H9 (cell line): ENCODE measurements at regions not wholly inside any gene's neighbourhood (a gene's known extent, or its start where the extent isn't known, plus 50 kb on each side); places are given as distances from the start of the nearest gene placed in this dataset.
A peak's percentile ranks its signal among the peaks of the same experiment; 100 is the strongest.

Experiments
- DNase-seq: peaks from one replicate; pipeline ENCODE4 v3.0.0-alpha.2; 2017
- H2AFZ ChIP-seq: one replicate; pipeline ENCODE4 v1.6.1; 2013; ENCODE audit warnings: mild to moderate bottlenecking, low read length, control low read depth, moderate library complexity
- H2AK5ac ChIP-seq: 2 replicates; pipeline ENCODE4 v1.6.1; 2013; ENCODE audit warnings: low read length, control low read depth, mixed read lengths; ENCODE audit not compliant: insufficient read length
- H2BK120ac ChIP-seq: one replicate; pipeline ENCODE4 v1.6.1; 2013; ENCODE audit warnings: low read depth, mild to moderate bottlenecking, low read length, control low read depth, inconsistent platforms; ENCODE audit not compliant: poor library complexity, severe bottlenecking
- H2BK12ac ChIP-seq: 2 replicates; pipeline ENCODE4 v1.6.1; 2013; ENCODE audit warnings: low read length, control low read depth, mixed read lengths, low read depth; ENCODE audit not compliant: insufficient read length
- H2BK15ac ChIP-seq: 2 replicates; pipeline ENCODE4 v1.6.1; 2013; ENCODE audit warnings: low read depth, low read length, control low read depth
- H2BK20ac ChIP-seq: one replicate; pipeline ENCODE4 v1.6.1; 2013; ENCODE audit warnings: low read depth, mild to moderate bottlenecking, low read length, control low read depth, inconsistent platforms; ENCODE audit not compliant: poor library complexity, severe bottlenecking
- H2BK5ac ChIP-seq: 2 replicates; pipeline ENCODE4 v1.6.1; 2013; ENCODE audit warnings: low read length, control low read depth, mixed read lengths; ENCODE audit not compliant: insufficient read length
- H3K14ac ChIP-seq: 2 replicates; pipeline ENCODE4 v1.6.1; 2013; ENCODE audit warnings: low read length, control low read depth; ENCODE audit not compliant: insufficient read depth
- H3K18ac ChIP-seq: 2 replicates; pipeline ENCODE4 v1.6.1; 2013; ENCODE audit warnings: low read depth, mild to moderate bottlenecking, mixed read lengths, low read length, control low read depth; ENCODE audit not compliant: insufficient read length
- H3K23ac ChIP-seq: 2 replicates; pipeline ENCODE4 v1.6.1; 2013; ENCODE audit warnings: low read length, control low read depth, mixed read lengths, low read depth; ENCODE audit not compliant: insufficient read length
- H3K23me2 ChIP-seq: 2 replicates; pipeline ENCODE4 v1.6.1; 2013; ENCODE audit warnings: low read depth, mild to moderate bottlenecking, mixed read lengths, low read length, control low read depth; ENCODE audit not compliant: insufficient read length, poor library complexity, severe bottlenecking
- H3K27ac ChIP-seq: 2 replicates; pipeline ENCODE4 v1.5.1; 2013; ENCODE audit warnings: low read length, control low read depth, mixed read lengths, low read depth; ENCODE audit not compliant: insufficient read length
- H3K27me3 ChIP-seq: 2 replicates; pipeline ENCODE4 v1.6.1; 2013; ENCODE audit warnings: low read length, control low read depth, inconsistent platforms; ENCODE audit not compliant: insufficient read depth
- H3K4ac ChIP-seq: 2 replicates; pipeline ENCODE4 v1.6.1; 2013; ENCODE audit warnings: low read depth, mild to moderate bottlenecking, control low read depth, inconsistent platforms, low read length, moderate library complexity
- H3K4me1 ChIP-seq: 2 replicates; pipeline ENCODE4 v1.6.1; 2013; ENCODE audit warnings: low read length, control low read depth, inconsistent platforms; ENCODE audit not compliant: insufficient read depth
- H3K4me2 ChIP-seq: 2 replicates; pipeline ENCODE4 v1.6.1; 2013; ENCODE audit warnings: low read length, control low read depth, mixed read lengths; ENCODE audit not compliant: insufficient read length, insufficient read depth
- H3K56ac ChIP-seq: 2 replicates; pipeline ENCODE4 v1.6.1; 2013; ENCODE audit warnings: low read depth, mild to moderate bottlenecking, mixed read lengths, low read length, control low read depth; ENCODE audit not compliant: insufficient read length
- H3K79me1 ChIP-seq: 2 replicates; pipeline ENCODE4 v1.6.1; 2013; ENCODE audit warnings: low read depth, mild to moderate bottlenecking, moderate library complexity, low read length, control low read depth, inconsistent platforms; ENCODE audit not compliant: insufficient read depth, poor library complexity, severe bottlenecking
- H3K79me2 ChIP-seq: 2 replicates; pipeline ENCODE4 v1.6.1; 2013; ENCODE audit warnings: low read length, control low read depth, inconsistent platforms; ENCODE audit not compliant: insufficient read depth
- H3K9ac ChIP-seq: 2 replicates; pipeline ENCODE4 v1.6.1; 2013; ENCODE audit warnings: low read length, control low read depth, mixed read lengths; ENCODE audit not compliant: insufficient read length; ENCODE audit errors: extremely low read depth
- H3K9me3 ChIP-seq: one replicate; pipeline ENCODE4 v1.6.1; 2013; ENCODE audit warnings: low read depth, low read length, inconsistent platforms; ENCODE audit not compliant: control insufficient read depth
- H3T11ph ChIP-seq: one replicate; pipeline ENCODE4 v1.6.1; 2013; ENCODE audit warnings: mild to moderate bottlenecking, low read length, control low read depth, inconsistent platforms
- H4K20me1 ChIP-seq: one replicate; pipeline ENCODE4 v1.6.1; 2013; ENCODE audit not compliant: control insufficient read depth, insufficient read length, insufficient read depth
- H4K5ac ChIP-seq: 2 replicates; pipeline ENCODE4 v1.6.1; 2013; ENCODE audit warnings: low read depth, mild to moderate bottlenecking, mixed read lengths, low read length, control low read depth; ENCODE audit not compliant: insufficient read length
- H4K8ac ChIP-seq: replicated peaks from 2 replicates; pipeline ENCODE4 v1.6.1; 2013; ENCODE audit warnings: low read length, control low read depth, mixed read lengths, low read depth; ENCODE audit not compliant: insufficient read length
- H4K91ac ChIP-seq: 2 replicates; pipeline ENCODE4 v1.6.1; 2013; ENCODE audit warnings: low read depth, mild to moderate bottlenecking, moderate library complexity, mixed read lengths, low read length, control low read depth; ENCODE audit not compliant: insufficient read length
- H3K27ac Mint-ChIP-seq, 3 experiments: 2 replicates in 2 of 3; 3 replicates in 1 of 3; pipeline ENCODE4 v1.8.0; 2020 to 2021; ENCODE audit warnings: mixed read lengths in 3 of 3, mild to moderate bottlenecking in 1 of 3, moderate library complexity in 1 of 3
- H3K27me3 Mint-ChIP-seq: 2 replicates; pipeline ENCODE4 v1.8.0; 2021; ENCODE audit warnings: low read depth, mild to moderate bottlenecking, moderate library complexity, mixed read lengths
- H3K36me3 Mint-ChIP-seq, 3 experiments: 2 replicates in 2 of 3; 3 replicates in 1 of 3; pipeline ENCODE4 v1.8.0; 2020 to 2021; ENCODE audit warnings: low read depth in 3 of 3, mixed read lengths in 3 of 3; ENCODE audit not compliant: insufficient read depth in 1 of 3
- H3K4me1 Mint-ChIP-seq, 2 experiments: 2 replicates each; pipeline ENCODE4 v1.8.0; 2020; ENCODE audit warnings: mixed read lengths in 2 of 2
- H3K4me3 Mint-ChIP-seq, 2 experiments: 2 replicates in 1 of 2; 3 replicates in 1 of 2; pipeline ENCODE4 v1.8.0; 2020 to 2021; ENCODE audit warnings: mild to moderate bottlenecking in 2 of 2, mixed read lengths in 2 of 2, moderate library complexity in 1 of 2
- H3K9me3 Mint-ChIP-seq, 2 experiments: 2 replicates in 1 of 2; 3 replicates in 1 of 2; pipeline ENCODE4 v1.8.0; 2020; ENCODE audit warnings: mild to moderate bottlenecking in 2 of 2, mixed read lengths in 2 of 2, moderate library complexity in 1 of 2
- WGBS: extraction: QIAGEN DNeasy Blood & Tissue Kit; methylation state at CpG from one replicate; pipeline ENCODE4 v1.1.7; 2013; ENCODE audit warnings: missing lambda C conversion rate, low lambda C conversion rate, mixed read lengths; ENCODE audit not compliant: insufficient read length; ENCODE audit errors: extremely low coverage; 5-methylcytosine and 5-hydroxymethylcytosine counted together
- TF ChIP-seq, protein P1 (sequence below): fragments of 200-600 bp; sonication (generic); conservative IDR thresholded peaks from 3 replicates; pipeline ENCODE4 v1.8.0; 2021; ENCODE audit warnings: antibody characterized with exemption, mild to moderate bottlenecking

DNA sequence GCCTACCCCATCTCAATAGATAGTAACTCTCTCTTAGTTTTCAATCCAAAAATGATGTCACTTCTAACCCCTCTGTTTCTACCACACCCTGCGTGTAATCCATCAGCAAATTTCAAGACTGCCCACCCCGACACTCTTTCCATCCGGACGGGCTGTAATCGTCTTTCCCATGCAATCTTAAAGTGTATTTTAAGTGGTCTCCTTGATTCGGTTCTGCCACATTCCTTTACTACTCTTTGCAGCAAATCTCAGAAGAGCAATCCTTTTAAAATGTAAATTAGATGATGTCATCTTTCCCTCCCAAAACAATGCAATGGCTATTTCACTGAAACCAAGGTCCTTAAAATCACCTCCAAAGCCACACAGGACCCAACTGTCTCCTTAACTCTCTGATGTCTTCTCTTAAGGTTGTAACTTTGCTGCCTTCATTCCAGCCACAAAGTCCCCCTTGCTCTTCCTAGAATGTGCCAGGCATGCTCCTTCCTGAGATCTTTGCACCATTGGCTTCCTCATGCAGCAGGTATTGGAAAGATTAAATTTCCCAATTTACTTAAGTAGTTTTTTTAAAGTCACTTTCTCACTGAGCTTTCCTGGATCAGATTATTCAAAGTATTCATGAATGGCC is 932.5 kb upstream of the WWC1 start:
- H3K27me3 ChIP-seq = no peaks in the 10 kb centered on the region
- Mint-ChIP-seq H3K4me3 (no peak overlapping the region), H3K27me3 (no peaks in the 10 kb centered on the region), H3K4me1 (peaks cover 15 to 16% of the 10 kb centered on the region in 2 experiments), H3K9me3 (peaks cover 3 to 6% of the 10 kb centered on the region in 2 experiments), H3K27ac (no peak overlapping the region), H3K36me3 (peaks cover 2 to 9% (median 4%) of the 10 kb centered on the region in 3 experiments; a peak in 5 of 7 replicates)
- peak overlapping the region; percentile 97 for H3T11ph ChIP-seq
- H3K4me2 ChIP-seq = peak overlapping the region; percentile 42
- no peak overlapping the region; the same call in 1 of the 2 replicates for H3K4ac ChIP-seq
- H3K27ac ChIP-seq = peak overlapping the region; percentile 97
- no peak overlapping the region for H4K91ac ChIP-seq
- H4K20me1 ChIP-seq = no peaks in the 10 kb centered on the region
- H3K23me2 ChIP-seq = no peaks in the 10 kb centered on the region
- peak overlapping the region; percentile 84 for H4K5ac ChIP-seq
- WGBS = no CpG with 5 or more reads among the region's 6 CpGs
- peak overlapping the region; percentile 95 for H2BK12ac ChIP-seq
- peak overlapping the region; percentile 92; the same call in 1 of the 2 replicates for H3K14ac ChIP-seq
- no peaks in the 10 kb centered on the region for H3K79me1 ChIP-seq
- H2AFZ ChIP-seq = peak overlapping the region; percentile 52
- H3K56ac ChIP-seq = no peak overlapping the region
- peak; percentile 36 for DNase-seq
- H3K79me2 ChIP-seq = no peaks in the 10 kb centered on the region
- H2BK120ac ChIP-seq = peak overlapping the region; percentile 81
- TF ChIP-seq, protein P1, sequence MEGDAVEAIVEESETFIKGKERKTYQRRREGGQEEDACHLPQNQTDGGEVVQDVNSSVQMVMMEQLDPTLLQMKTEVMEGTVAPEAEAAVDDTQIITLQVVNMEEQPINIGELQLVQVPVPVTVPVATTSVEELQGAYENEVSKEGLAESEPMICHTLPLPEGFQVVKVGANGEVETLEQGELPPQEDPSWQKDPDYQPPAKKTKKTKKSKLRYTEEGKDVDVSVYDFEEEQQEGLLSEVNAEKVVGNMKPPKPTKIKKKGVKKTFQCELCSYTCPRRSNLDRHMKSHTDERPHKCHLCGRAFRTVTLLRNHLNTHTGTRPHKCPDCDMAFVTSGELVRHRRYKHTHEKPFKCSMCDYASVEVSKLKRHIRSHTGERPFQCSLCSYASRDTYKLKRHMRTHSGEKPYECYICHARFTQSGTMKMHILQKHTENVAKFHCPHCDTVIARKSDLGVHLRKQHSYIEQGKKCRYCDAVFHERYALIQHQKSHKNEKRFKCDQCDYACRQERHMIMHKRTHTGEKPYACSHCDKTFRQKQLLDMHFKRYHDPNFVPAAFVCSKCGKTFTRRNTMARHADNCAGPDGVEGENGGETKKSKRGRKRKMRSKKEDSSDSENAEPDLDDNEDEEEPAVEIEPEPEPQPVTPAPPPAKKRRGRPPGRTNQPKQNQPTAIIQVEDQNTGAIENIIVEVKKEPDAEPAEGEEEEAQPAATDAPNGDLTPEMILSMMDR = no peak
- H2BK5ac ChIP-seq = peak overlapping the region; percentile 86
- no peak overlapping the region for H2BK15ac ChIP-seq
- no peak overlapping the region for H2BK20ac ChIP-seq
- H3K9ac ChIP-seq = peak overlapping the region; percentile 55
- no peaks in the 10 kb centered on the region for H3K9me3 ChIP-seq
- H3K18ac ChIP-seq = peak overlapping the region; percentile 91
- H4K8ac ChIP-seq = no peak overlapping the region
- H3K23ac ChIP-seq = no peak overlapping the region
- H3K4me1 ChIP-seq = peaks cover 6% of the 10 kb centered on the region; the same call in 1 of the 2 replicates
- H2AK5ac ChIP-seq = no peak overlapping the region
